Sigmoid colon (tissue), 6 donors: ENCODE measurements at regions not wholly inside any gene's neighbourhood (a gene's known extent, or its start where the extent isn't known, plus 50 kb on each side); places are given as distances from the start of the nearest gene placed in this dataset.

Source experiments
- DNase-seq: peaks from one replicate; pipeline ENCODE4 v3.0.0-alpha.2; 2019
- H3K27ac ChIP-seq, 4 donors: fragments of 200-600 bp; sonication (generic); one replicate each; pipeline ENCODE4 v1.5.1; 2016 to 2019; ENCODE audit warnings: mild to moderate bottlenecking in 1 of 4
- H3K27me3 ChIP-seq, 3 donors: fragments of 200-600 bp; sonication (generic); one replicate each; pipeline ENCODE4 v1.5.1; 2019; ENCODE audit warnings: mild to moderate bottlenecking in 1 of 3
- H3K36me3 ChIP-seq, 4 donors: fragments of 200-600 bp; sonication (generic); one replicate each; pipeline ENCODE4 v1.5.1; 2016 to 2019
- H3K4me1 ChIP-seq, 4 donors: fragments of 200-600 bp; sonication (generic); one replicate each; pipeline ENCODE4 v1.5.1; 2017 to 2019
- H3K4me3 ChIP-seq, 4 donors: fragments of 200-600 bp; sonication (generic); one replicate each; pipeline ENCODE4 v1.5.1; 2017 to 2019; ENCODE audit warnings: mild to moderate bottlenecking in 2 of 4, moderate library complexity in 1 of 4
- H3K9me3 ChIP-seq, 4 donors: fragments of 200-600 bp in 3 of 4; sonication (generic) in 3 of 4; one replicate each; pipeline versions ENCODE4 v1.5.1 to v1.6.1; 2013 to 2019
- CTCF ChIP-seq, 4 experiments: fragments of 450-650 bp in 3 of 4; fragments of 200-600 bp in 1 of 4; IDR thresholded peaks; one replicate each; pipeline ENCODE4 v1.5.1; 2016 to 2019; ENCODE audit warnings: antibody characterized with exemption in 4 of 4, mild to moderate bottlenecking in 3 of 4, moderate library complexity in 2 of 4
- EP300 ChIP-seq, 4 donors: sonication (generic); formaldehyde crosslinking; IDR thresholded peaks; one replicate each; pipeline ENCODE4 v1.6.1; 2017; ENCODE audit warnings: antibody characterized with exemption in 4 of 4
- POLR2A ChIP-seq, 2 donors: fragments of 450-650 bp; IDR thresholded peaks; one replicate each; pipeline ENCODE4 v1.6.1; 2016; ENCODE audit warnings: antibody characterized with exemption in 2 of 2, mild to moderate bottlenecking in 2 of 2, moderate library complexity in 2 of 2
- POLR2AphosphoS5 ChIP-seq, 4 donors: sonication (generic); formaldehyde crosslinking; IDR thresholded peaks; one replicate each; pipeline ENCODE4 v1.6.1; 2017; ENCODE audit warnings: antibody characterized with exemption in 4 of 4
- WGBS, 2 donors: extraction: QIAGEN DNeasy Blood & Tissue Kit; methylation state at CpG; one replicate each; pipeline ENCODE4 v1.1.7; 2013; 5-methylcytosine and 5-hydroxymethylcytosine counted together
- intact Hi-C: fragments of 100-400 bp; cut with DNase I; formaldehyde crosslinking; loops from one replicate; pipeline ENCODE4 v1.15.1; 2023
- donor health status: healthy with polysubstance abuse.
- donor health status: healthy.

GRCh38 chr13:63909726-63910375 lies 2494.2 kb upstream of the PCDH20 start:
- H3K9me3 ChIP-seq: no peaks in the 10 kb centered on the region
- no peak overlapping the region for H3K27ac ChIP-seq
- TF ChIP-seq POLR2AphosphoS5 (IDR thresholded peaks at IDR 0.05) (no peak), POLR2A (IDR thresholded peaks at IDR 0.05) (no peak), CTCF (IDR thresholded peaks at IDR 0.05) (no peak), EP300 (IDR thresholded peaks at IDR 0.05) (no peak)
- H3K36me3 ChIP-seq: no peaks in the 10 kb centered on the region
- H3K27me3 ChIP-seq: no peaks in the 10 kb centered on the region
- intact Hi-C loops: no loop called here
- H3K4me1 ChIP-seq: peaks cover 0 to 7% (median 7%) of the 10 kb centered on the region in 4 donors
- no peak overlapping the region for H3K4me3 ChIP-seq
- 80 to 85% methylated on average over 6 of the region's 6 CpGs for WGBS, 2 donors
- DNase-seq: no peak

- Histone ChIP-seq H3K4me3 (no peak overlapping the region), H3K36me3 (no peaks in the 10 kb centered on the region), H3K9me3 (no peaks in the 10 kb centered on the region), H3K27ac (no peak overlapping the region), H3K4me1 (no peaks in the 10 kb centered on the region), H3K27me3 (no peaks in the 10 kb centered on the region)
- TF ChIP-seq EP300 (IDR thresholded peaks at IDR 0.05) (no peak), CTCF (IDR thresholded peaks at IDR 0.05) (no peak), POLR2A (IDR thresholded peaks at IDR 0.05) (no peak), POLR2AphosphoS5 (IDR thresholded peaks at IDR 0.05) (no peak)
- intact Hi-C loops: no loop called here
- no peak for DNase-seq
- WGBS, 2 donors: 94 to 98% methylated on average over 9 of the region's 9 CpGs
These were observed 2486.5 kb upstream of the PCDH20 start for GRCh38 chr13:63902141-63902540.

GRCh38 chr13:63901630-63902029 lies 2486.0 kb upstream of the PCDH20 start:
- DNase-seq: no peak
- H3K4me1 ChIP-seq: no peaks in the 10 kb centered on the region
- H3K27ac ChIP-seq: no peak overlapping the region
- no peaks in the 10 kb centered on the region for H3K36me3 ChIP-seq
- no peaks in the 10 kb centered on the region for H3K9me3 ChIP-seq
- no peak overlapping the region for H3K4me3 ChIP-seq
- 83 to 95% methylated on average over 5 of the region's 5 CpGs for whole genome bisulfite sequencing, 2 donors
- H3K27me3 ChIP-seq: no peaks in the 10 kb centered on the region
- intact Hi-C loops: no loop called here
- TF ChIP-seq POLR2AphosphoS5 (IDR thresholded peaks at IDR 0.05) (no peak), EP300 (IDR thresholded peaks at IDR 0.05) (no peak), POLR2A (IDR thresholded peaks at IDR 0.05) (no peak), CTCF (IDR thresholded peaks at IDR 0.05) (no peak)

- Histone ChIP-seq H3K9me3 (no peaks in the 10 kb centered on the region), H3K4me1 (no peaks in the 10 kb centered on the region), H3K27ac (no peak overlapping the region), H3K36me3 (no peaks in the 10 kb centered on the region), H3K4me3 (no peak overlapping the region), H3K27me3 (no peaks in the 10 kb centered on the region)
- intact Hi-C loops: no loop called here
- TF ChIP-seq POLR2A (IDR thresholded peaks at IDR 0.05) (no peak), EP300 (IDR thresholded peaks at IDR 0.05) (no peak), POLR2AphosphoS5 (IDR thresholded peaks at IDR 0.05) (no peak), CTCF (IDR thresholded peaks at IDR 0.05) (no peak)
- DNase-seq: no peak
- 88 to 95% methylated on average over 1 of the region's 1 CpG for WGBS, 2 donors
These were observed 2484.8 kb upstream of the PCDH20 start for GRCh38 chr13:63900406-63900805.

- no peaks in the 10 kb centered on the region for H3K27me3 ChIP-seq
- H3K4me3 ChIP-seq: no peak overlapping the region
- no peak for DNase-seq
- H3K27ac ChIP-seq: no peak overlapping the region
- H3K36me3 ChIP-seq: no peaks in the 10 kb centered on the region
- TF ChIP-seq EP300 (IDR thresholded peaks at IDR 0.05) (no peak), CTCF (IDR thresholded peaks at IDR 0.05) (no peak), POLR2AphosphoS5 (IDR thresholded peaks at IDR 0.05) (no peak), POLR2A (IDR thresholded peaks at IDR 0.05) (no peak)
- no peaks in the 10 kb centered on the region for H3K4me1 ChIP-seq
- intact Hi-C loops: no loop called here
- no peaks in the 10 kb centered on the region for H3K9me3 ChIP-seq
These were observed 2480.7 kb upstream of the PCDH20 start for GRCh38 chr13:63896321-63896720.
